Osteocyte (in vitro differentiated cells): ENCODE measurements at regions not wholly inside any gene's neighbourhood (a gene's known extent, or its start where the extent isn't known, plus 50 kb on each side); places are given as distances from the start of the nearest gene placed in this dataset.

Experiments used
- DNase-seq: peaks from one replicate; pipeline ENCODE4 v3.0.0; 2021; ENCODE audit warnings: mixed read lengths; ENCODE audit not compliant: unreplicated experiment; ENCODE audit errors: extremely low spot score
- H3K27ac Mint-ChIP-seq: one replicate; pipeline ENCODE4 v1.8.0; 2021; ENCODE audit warnings: mild to moderate bottlenecking, mixed read lengths; ENCODE audit not compliant: unreplicated experiment
- H3K27me3 Mint-ChIP-seq: one replicate; pipeline ENCODE4 v1.8.0; 2021; ENCODE audit warnings: mixed read lengths; ENCODE audit not compliant: unreplicated experiment
- H3K36me3 Mint-ChIP-seq: one replicate; pipeline ENCODE4 v1.8.0; 2021; ENCODE audit warnings: mixed read lengths; ENCODE audit not compliant: unreplicated experiment
- H3K4me1 Mint-ChIP-seq: one replicate; pipeline ENCODE4 v1.8.0; 2021; ENCODE audit warnings: mixed read lengths; ENCODE audit not compliant: unreplicated experiment
- H3K4me3 Mint-ChIP-seq: one replicate; pipeline ENCODE4 v1.8.0; 2021; ENCODE audit warnings: mild to moderate bottlenecking, moderate library complexity, mixed read lengths; ENCODE audit not compliant: unreplicated experiment
- H3K9me3 Mint-ChIP-seq: one replicate; pipeline ENCODE4 v1.8.0; 2021; ENCODE audit warnings: mixed read lengths; ENCODE audit not compliant: unreplicated experiment
- TF ChIP-seq, protein P1 (sequence below): fragments of 200-600 bp; sonication (generic); IDR thresholded peaks from 2 replicates; pipeline ENCODE4 v1.5.0; 2021; ENCODE audit warnings: antibody characterized with exemption, mild to moderate bottlenecking, moderate library complexity

DNA sequence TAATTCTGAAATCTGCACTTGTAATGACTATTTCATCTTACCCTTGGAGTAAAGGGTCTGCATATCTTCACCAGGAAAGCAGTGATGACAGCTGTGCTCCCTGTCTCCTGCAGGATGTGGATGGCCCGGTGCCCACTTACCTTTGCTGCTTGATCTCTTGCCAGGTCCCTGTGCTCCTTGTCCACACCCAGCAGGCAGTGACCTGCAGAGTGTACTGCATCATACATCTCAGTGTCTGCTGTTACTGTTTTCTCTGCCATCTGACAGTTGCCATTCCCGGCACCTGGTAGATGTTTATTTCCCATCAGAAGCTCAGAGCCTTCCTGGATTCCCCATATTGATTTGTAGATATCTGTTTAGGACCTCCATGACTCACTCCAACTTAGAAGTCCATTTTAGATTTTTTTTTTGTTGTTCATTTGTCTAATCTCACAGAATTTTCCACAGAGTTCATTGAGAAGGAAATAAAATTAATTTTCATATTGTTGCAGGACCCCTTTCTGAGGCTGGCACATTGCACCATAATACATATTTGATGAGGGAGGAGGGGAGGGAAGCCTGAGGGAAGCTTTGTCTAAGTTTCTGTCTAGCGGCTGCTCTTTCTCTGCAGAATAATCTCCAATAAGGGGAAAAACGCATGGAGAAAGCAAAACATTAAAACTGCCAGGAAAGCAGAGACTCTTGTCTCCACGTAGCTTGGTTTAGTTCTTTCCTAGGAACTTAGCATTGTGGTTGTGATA, 697.5 kb upstream of the RAB6C start:
- Mint-ChIP-seq H3K27ac (no peak overlapping the region), H3K4me3 (no peak overlapping the region), H3K9me3 (peaks cover 24% of the 10 kb centered on the region), H3K36me3 (no peaks in the 10 kb centered on the region), H3K4me1 (no peaks in the 10 kb centered on the region), H3K27me3 (no peaks in the 10 kb centered on the region)
- DNase-seq: no peak
- TF ChIP-seq, protein P1, sequence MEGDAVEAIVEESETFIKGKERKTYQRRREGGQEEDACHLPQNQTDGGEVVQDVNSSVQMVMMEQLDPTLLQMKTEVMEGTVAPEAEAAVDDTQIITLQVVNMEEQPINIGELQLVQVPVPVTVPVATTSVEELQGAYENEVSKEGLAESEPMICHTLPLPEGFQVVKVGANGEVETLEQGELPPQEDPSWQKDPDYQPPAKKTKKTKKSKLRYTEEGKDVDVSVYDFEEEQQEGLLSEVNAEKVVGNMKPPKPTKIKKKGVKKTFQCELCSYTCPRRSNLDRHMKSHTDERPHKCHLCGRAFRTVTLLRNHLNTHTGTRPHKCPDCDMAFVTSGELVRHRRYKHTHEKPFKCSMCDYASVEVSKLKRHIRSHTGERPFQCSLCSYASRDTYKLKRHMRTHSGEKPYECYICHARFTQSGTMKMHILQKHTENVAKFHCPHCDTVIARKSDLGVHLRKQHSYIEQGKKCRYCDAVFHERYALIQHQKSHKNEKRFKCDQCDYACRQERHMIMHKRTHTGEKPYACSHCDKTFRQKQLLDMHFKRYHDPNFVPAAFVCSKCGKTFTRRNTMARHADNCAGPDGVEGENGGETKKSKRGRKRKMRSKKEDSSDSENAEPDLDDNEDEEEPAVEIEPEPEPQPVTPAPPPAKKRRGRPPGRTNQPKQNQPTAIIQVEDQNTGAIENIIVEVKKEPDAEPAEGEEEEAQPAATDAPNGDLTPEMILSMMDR: no peak

DNA sequence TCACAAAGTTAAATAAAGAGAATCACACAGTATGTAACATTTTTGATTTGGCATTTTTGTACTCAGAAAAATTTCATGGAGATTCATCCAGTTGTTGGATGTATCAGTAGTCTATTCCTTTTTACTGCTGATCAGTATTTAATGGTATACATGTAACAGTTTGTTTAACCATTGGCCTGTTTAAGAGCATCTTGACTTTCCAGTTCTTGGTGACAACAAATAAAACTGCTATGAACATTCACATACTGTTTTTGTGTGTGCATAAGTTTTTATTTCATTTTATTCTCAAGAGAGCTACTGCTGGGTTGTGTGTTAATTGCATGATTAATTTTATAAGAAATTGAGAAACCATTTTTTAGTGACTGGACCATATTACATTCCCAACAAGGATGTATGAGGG, 694.5 kb upstream of the RAB6C start:
- H3K36me3 Mint-ChIP-seq: no peaks in the 10 kb centered on the region
- TF ChIP-seq, protein P1: no peak
- no peaks in the 10 kb centered on the region for H3K27me3 Mint-ChIP-seq
- H3K9me3 Mint-ChIP-seq: peaks cover 13% of the 10 kb centered on the region
- H3K4me3 Mint-ChIP-seq: no peak overlapping the region
- no peak overlapping the region for H3K27ac Mint-ChIP-seq
- no peaks in the 10 kb centered on the region for H3K4me1 Mint-ChIP-seq
- DNase-seq: no peak

DNA sequence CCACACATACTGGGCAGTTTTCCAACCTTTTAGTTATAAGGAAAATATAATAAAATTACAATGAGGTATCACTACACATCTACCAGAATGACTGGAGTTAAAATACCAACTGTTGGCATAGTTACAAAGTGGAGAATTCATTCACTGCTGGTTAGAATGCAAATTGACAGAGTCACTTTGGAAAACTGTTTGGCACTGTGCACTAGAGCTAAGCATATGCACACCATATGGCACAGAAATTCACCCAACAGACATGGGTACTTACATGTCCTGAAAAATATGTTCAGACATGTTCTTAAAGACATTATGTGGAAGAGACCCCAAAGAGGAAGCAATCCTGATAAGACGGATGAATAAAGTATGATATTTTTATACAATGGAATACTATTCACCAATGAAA, 686.1 kb upstream of the RAB6C start:
- Mint-ChIP-seq H3K9me3 (peaks cover 34% of the 10 kb centered on the region), H3K36me3 (no peaks in the 10 kb centered on the region), H3K4me3 (no peak overlapping the region), H3K4me1 (no peaks in the 10 kb centered on the region), H3K27me3 (no peaks in the 10 kb centered on the region), H3K27ac (no peak overlapping the region)
- TF ChIP-seq, protein P1: no peak
- DNase-seq: no peak

DNA sequence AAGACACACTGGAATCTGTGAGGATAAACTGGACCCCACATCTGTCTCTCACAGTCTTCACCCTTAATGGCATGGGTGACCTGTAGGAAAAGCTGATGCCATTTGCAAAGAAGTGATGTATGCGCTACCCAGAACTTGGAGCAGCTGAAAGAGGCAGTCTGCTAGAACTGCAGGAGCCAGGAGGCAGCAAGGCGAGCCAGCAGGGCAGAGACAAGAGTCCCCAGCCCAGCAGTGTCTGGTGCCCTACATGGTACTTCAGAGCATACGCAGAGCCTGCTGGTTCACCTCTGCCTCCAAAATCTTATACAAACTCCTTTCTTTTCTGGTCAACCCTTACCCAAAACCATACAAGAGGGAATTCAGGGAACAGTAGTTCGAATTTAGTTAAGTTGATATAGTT, 683.1 kb upstream of the RAB6C start:
- no peak for DNase-seq
- TF ChIP-seq, protein P1: no peak
- no peak overlapping the region for H3K4me3 Mint-ChIP-seq

DNA sequence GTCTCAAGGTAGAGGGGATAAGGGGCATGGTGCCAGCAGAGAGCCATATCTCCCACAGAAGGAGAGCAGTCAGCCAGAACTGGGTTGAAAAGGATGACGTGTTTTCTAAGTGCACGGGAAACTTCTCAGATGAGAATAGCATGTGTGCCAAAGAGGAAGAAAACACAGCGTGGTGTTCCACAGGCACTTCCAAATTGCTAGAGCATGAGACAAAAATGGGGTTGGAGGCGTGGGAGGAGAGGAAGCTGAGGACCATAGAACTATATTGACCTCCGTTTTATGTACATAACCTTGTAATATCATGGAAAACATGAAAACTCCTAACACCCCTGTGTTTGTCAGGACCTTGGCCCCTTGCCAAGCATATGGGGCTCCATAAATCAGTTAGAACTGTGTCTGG, 682.7 kb upstream of the RAB6C start:
- Mint-ChIP-seq H3K36me3 (no peaks in the 10 kb centered on the region), H3K27me3 (no peaks in the 10 kb centered on the region), H3K4me1 (no peaks in the 10 kb centered on the region), H3K27ac (no peak overlapping the region), H3K4me3 (no peak overlapping the region), H3K9me3 (peaks cover 31% of the 10 kb centered on the region)
- TF ChIP-seq, protein P1: no peak
- DNase-seq: no peak

More for the DNA sequence above, 683.1 kb upstream of the RAB6C start:
- Mint-ChIP-seq H3K36me3 (no peaks in the 10 kb centered on the region), H3K9me3 (peaks cover 33% of the 10 kb centered on the region), H3K27me3 (no peaks in the 10 kb centered on the region), H3K27ac (no peak overlapping the region), H3K4me1 (no peaks in the 10 kb centered on the region)
